ENCODE measurements at regions not wholly inside any gene's neighbourhood (a gene's known extent, or its start where the extent isn't known, plus 50 kb on each side); places are given as distances from the start of the nearest gene placed in this dataset.
"Not testable (repeated sequence)": the region's sequence is repeated elsewhere in the genome, so short reads cannot be mapped to it uniquely, and the experiment has no call there.

DNA sequence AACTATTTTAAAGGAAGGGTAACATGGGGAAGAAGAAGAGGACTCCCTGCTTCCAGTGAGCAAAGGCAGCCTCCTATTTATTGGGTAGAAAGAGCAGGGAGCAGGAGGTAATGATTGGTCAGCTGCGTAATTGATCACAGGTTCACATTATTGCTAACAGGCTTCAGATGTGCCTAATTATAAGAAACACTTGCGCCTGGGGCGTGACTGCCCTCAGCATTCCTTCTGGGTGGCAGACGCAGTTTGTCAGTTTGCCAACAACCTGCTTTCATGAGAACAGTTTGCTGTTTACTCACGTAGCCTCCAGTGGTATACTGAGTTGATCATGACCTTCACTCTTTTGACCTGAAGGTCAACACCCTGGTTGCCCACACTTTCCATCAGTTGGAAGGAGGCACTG is 166.0 kb upstream of the AUTS2 start:
- DNase-seq (ENCODE audit: low read depth in 3 of 3), result not testable (repeated sequence)

DNA sequence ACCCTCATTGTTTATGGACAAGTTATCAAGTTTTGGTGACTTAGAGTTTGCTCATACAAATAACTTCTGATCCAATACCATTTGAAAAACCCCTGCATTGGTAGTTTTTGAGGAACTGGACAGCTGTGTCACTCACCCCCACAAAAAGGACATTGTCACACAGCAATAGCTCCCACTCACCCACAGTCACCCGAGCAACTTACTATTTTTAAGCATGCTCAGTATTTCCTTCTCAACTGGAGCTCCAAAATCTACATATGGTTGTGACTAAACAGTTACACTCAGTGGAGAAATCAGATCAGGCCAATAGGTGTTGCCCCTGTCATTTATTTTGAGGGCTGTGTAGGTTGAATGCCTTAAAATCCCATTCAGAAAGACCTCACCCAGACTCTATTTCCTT is 165.2 kb upstream of the AUTS2 start:
- DNase-seq (ENCODE audit: low read depth in 3 of 3), result no peak

DNA sequence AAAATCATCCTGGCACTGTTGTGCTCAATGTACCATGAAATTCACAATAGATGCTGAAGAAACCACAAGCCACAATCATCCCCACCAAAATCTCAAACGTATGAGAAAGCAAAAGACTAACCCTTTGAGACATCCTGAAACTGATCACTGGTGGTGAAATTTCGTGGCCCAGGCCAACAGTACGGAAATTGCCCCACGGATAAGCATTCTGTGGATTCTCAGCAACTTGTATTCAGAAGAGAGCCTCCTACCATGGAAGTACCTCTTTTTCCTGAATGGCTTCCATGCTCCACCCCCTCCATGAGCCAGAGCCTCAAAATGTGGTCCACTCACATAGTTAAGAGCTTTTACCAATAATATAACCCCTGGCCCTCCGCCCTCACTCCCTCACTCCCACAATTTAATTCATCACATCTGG is 163.9 kb upstream of the AUTS2 start:
- no peak for DNase-seq (ENCODE audit: low read depth in 3 of 3)

GRCh38 chr7:69435711-69436110 is 162.6 kb upstream of the AUTS2 start:
- no peak for DNase-seq (ENCODE audit: low read depth in 3 of 3)

- DNase-seq (ENCODE audit: low read depth in 3 of 3), result no peak
Measured at GRCh38 chr7:69436946-69437345, 161.3 kb upstream of the AUTS2 start.

GRCh38 chr7:69438584-69439412 is 159.5 kb upstream of the AUTS2 start:
- DNase-seq (ENCODE audit: low read depth in 3 of 3), result no peak

DNA sequence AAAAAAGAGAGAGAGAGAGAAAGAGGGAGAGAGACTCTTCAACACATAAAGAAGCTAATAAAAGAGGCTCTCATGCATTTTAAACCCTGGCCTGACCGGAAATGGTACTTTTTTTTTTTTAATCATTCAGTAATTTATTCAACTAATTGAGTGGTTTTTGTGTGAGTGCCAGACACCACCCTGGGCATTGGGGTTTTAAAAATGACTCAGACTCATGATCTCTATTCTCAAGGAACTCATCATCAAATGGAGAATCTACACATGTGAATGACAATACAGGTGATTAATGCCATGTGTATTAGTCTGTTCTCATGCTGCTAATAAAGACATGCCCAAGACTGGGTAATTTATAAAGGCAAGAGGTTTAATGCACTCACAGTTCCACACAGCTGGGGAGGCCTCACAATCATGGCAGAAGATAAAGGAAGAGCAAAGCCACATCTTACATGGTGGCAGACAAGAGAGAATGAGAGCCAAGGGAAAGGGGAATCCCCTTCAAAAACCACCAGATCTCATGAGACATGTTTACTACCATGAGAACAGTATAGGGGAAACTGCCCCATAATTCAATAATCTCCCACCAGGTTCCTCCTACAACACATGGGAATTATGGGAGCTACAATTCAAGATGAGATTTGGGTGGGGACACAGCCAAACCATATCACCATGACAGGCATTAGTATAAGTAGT is 158.5 kb upstream of the AUTS2 start:
- DNase-seq (ENCODE audit: low read depth in 3 of 3), result no peak

- no peak for DNase-seq (ENCODE audit: low read depth in 3 of 3)
Measured at GRCh38 chr7:69440976-69441375, 157.3 kb upstream of the AUTS2 start.

GRCh38 chr7:69443136-69443535 is 155.1 kb upstream of the AUTS2 start:
- DNase-seq (ENCODE audit: low read depth in 3 of 3), result no peak

DNA sequence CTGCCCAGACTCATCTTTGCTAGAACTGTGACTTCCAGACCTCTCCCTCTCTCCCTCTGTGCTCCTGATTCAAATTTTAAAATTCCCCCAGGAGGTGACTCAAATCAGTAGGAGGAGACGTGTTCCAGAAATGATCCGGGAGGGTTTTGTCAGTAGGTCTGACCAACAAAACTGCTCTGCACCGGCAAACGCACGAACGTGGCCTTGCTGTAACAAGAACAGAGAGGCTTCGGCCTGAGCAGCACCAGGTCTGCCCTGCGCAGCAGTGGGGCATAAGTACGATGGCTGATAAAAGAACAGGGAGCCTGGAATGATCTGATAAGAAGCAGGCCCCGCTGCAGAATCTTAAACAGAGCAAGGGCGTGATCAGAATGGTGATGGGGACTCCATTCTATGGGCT is 152.7 kb upstream of the AUTS2 start:
- DNase-seq (ENCODE audit: low read depth in 3 of 3), result no peak

GRCh38 chr7:69446213-69446612 is 152.1 kb upstream of the AUTS2 start:
- not testable (repeated sequence) for DNase-seq (ENCODE audit: low read depth in 3 of 3)

DNA sequence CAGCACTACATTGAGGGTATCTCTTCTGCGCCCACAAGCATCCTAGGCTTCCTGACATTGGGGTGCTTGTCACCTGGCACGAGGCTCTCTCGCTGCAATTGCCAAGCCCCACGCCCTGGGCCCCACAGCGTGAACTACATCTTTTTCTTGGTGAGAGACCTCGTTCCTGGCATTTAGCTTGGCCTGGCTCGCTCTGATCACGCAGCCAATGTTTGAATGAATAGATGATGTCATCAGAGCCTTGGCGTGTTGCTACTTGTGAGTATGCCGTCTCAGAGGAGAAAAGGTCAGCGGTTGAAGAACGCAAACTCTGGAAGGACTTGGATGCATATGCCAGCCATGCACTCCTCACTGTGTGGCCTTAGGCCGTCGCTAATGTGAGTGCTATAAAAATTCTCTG is 150.2 kb upstream of the AUTS2 start:
- no peak for DNase-seq (ENCODE audit: low read depth in 3 of 3)

GRCh38 chr7:69450456-69450855 is 147.8 kb upstream of the AUTS2 start:
- DNase-seq (ENCODE audit: low read depth in 3 of 3), result no peak

DNA sequence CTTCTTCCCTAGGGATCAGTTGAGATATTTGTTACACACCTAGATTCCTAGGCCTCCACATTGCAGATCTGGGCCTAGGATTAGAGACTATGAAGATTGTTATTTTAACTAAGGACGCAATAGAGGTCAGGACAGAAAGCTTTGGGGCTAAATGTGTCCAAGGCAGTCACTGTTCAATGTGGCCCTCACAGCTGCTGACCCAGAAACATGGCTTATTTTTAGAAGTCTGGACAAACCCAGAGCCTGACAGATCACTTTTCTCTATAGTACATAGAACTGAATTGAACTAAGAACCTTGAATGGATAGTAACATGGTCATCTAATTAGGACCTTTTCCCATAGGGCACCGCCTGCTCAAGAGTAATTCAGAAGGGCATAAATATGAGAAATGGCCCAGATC is 146.6 kb upstream of the AUTS2 start:
- DNase-seq (ENCODE audit: low read depth in 3 of 3), result no peak

GRCh38 chr7:69452797-69453196 is 145.5 kb upstream of the AUTS2 start:
- DNase-seq (ENCODE audit: low read depth in 3 of 3), result no peak

GRCh38 chr7:69457595-69458504 is 140.4 kb upstream of the AUTS2 start:
- DNase-seq (ENCODE audit: low read depth in 3 of 3), result no peak

DNA sequence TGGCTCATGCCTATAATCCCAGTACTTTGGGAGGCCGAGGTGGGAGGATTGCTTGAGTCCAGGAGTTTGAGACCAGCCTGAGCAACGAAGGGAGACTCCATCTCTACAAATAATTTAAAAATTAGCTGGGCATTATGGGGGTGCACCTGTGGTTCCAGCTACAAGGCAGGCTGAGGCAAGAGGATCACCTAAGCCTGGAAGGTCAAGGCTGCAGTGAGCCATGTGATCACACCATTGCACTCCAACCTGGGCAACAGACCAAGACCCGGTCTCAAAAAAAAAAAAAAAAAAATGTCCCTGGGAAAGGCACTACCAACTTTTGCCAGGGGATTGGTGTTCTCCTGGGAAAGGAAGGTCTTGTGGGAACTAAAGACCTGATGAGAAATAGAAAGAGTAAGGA is 134.2 kb upstream of the AUTS2 start:
- DNase-seq (ENCODE audit: low read depth in 3 of 3), result no peak

DNA sequence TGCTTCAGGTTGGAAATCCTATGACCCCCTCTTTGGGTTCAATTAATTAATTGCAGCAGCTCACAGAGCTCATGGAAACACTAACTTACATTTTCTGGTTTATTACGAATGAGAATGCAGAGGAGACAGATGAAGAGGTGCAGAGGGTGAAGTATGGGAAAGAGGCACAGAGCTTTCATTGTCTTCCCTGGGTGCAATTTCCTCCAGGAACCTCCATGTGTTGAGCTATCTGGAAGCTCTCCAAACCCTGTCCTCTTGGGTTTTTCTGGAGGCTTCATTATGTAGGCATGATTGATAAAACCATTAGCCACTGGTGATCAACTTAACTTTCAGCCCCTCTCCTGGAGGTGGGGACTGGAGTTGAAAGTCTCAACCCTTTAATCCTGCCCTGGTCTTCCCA is 133.0 kb upstream of the AUTS2 start:
- no peak for DNase-seq (ENCODE audit: low read depth in 3 of 3)

DNA sequence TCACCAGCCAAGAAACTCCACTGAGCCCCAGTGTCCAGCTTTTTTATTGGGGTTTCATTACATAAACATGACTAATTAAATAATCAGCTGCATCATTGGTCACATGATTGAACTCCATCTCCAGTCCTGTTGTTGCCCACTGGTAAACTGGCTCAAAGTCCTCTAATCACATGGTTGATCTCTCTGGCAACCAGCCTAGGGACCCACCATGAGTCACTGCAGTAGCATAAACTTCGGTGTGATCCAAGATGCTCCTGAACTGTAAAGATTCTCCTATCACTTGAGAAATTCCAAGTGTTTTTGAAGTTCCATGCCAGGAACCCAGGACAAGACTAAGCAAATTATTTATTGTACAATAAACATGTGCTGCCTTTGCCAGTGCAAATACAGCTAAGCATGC is 130.4 kb upstream of the AUTS2 start:
- DNase-seq (ENCODE audit: low read depth in 3 of 3), result no peak

DNA sequence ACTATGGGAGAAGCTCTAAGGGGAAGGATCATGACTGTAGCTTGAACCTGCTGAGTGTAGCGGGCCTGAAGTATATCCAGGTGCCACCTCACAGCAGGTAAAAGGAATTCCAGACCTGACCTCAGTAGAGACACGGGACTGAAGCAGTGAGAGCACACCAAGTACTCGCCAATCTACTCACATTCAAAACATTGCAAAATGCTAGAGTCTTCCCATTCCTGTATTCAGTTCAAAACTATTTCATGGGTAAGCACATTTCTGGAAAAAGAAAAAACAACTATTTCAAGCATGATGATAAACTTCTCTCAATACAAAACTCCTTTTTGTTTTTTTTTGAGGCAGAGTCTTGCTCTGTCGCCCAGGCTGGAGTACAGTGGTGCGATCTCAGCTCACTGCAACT is 121.9 kb upstream of the AUTS2 start:
- no peak for DNase-seq (ENCODE audit: low read depth in 3 of 3)

- no peak for DNase-seq (ENCODE audit: low read depth in 3 of 3)
Measured at GRCh38 chr7:69482676-69483075, 115.6 kb upstream of the AUTS2 start.

GRCh38 chr7:69489533-69489932 is 108.7 kb upstream of the AUTS2 start:
- DNase-seq (ENCODE audit: low read depth in 3 of 3), result no peak

Measured in stimulated activated CD4-positive, alpha-beta T cell treated with anti-CD3 and anti-CD28 coated beads, TNF-alpha, amount 100 ng/mL, for 24 hours (primary cell).